ENCODE measurements at regions not wholly inside any gene's neighbourhood (a gene's known extent, or its start where the extent isn't known, plus 50 kb on each side); places are given as distances from the start of the nearest gene placed in this dataset.

GRCh38 chr1:239730378-239730777 is 344.0 kb downstream of the CHRM3 start:
- DNase-seq, result no peak

- no peak for DNase-seq
These were observed 344.8 kb downstream of the CHRM3 start for GRCh38 chr1:239731082-239731748.

GRCh38 chr1:239732770-239733169 is 346.4 kb downstream of the CHRM3 start:
- DNase-seq, result no peak

DNA sequence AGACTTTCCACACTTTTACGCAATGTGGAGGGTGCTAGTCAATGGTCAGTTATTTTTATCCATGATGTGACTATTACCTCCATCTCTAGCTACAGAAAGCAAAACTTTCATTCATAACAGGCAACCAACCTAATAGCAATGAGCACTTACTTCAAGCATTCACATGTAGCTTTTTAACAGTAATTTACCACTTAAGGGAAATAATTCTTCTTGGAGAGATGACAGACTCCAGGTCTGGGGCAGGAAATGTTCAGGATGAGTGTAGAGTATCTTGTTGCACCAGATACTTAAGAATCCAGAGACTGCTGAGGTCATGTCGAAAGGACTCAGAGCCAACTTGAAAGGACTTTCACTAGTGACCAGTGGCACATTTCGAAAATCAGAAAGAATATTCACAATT is 347.6 kb downstream of the CHRM3 start:
- no peak for DNase-seq

DNA sequence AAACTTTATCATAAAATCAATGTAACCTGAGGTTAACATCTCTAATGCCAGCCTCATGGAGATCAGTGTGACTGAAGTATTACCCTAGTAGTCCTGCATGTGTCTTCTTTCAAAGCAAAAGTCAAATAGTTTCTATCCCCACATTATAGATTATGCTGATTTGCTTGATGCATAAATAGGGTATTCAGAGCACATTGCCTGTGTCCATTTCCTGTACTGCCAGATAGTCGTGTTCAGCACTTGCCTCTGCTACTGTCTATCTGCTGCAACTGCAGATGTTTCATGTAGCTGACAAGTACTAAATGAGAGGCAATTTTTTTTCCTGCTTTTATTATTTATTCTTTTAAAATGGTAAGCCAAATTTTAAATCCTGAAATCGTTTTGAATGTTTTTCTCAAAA is 348.7 kb downstream of the CHRM3 start:
- no peak for DNase-seq

DNA sequence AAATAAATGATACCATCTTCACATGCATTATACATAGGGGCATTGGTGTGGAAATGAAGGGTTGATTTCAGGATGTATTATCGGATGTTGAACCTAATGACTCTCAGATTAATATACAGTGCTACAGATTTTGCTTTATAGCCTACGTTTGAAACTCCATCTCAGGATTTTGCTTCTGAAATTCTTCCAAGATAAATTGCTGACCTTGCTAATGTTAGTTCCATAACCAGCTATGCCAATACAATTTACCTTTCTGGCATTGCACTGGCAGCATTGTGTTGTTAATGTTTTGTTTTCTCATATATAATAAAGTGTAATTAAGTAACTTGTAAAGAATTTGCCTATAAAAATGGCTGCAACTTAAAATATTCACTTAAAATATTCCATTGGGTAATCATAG is 350.1 kb downstream of the CHRM3 start:
- DNase-seq, result no peak

GRCh38 chr1:239739375-239739774 is 352.3 kb upstream of the FMN2 start:
- DNase-seq, result no peak

DNA sequence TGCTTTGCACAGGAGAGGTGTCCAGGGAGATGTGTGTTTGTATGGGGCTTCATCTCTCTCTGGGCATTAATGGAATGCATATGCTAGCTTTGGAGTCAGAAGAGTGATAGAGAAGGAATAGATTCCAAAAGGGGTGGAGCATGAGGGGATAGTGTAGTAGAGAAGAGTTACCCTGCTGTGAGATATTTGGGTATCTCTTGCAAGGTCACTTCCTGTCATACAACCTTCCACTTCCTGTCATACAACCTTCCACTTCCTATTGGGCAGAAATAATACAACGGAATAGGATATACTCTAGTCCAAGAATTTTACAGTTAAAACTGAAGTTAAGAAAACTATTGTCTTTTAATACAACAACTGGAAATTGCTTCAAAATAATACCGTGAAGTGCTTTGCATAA is 351.8 kb upstream of the FMN2 start:
- DNase-seq, result no peak

DNA sequence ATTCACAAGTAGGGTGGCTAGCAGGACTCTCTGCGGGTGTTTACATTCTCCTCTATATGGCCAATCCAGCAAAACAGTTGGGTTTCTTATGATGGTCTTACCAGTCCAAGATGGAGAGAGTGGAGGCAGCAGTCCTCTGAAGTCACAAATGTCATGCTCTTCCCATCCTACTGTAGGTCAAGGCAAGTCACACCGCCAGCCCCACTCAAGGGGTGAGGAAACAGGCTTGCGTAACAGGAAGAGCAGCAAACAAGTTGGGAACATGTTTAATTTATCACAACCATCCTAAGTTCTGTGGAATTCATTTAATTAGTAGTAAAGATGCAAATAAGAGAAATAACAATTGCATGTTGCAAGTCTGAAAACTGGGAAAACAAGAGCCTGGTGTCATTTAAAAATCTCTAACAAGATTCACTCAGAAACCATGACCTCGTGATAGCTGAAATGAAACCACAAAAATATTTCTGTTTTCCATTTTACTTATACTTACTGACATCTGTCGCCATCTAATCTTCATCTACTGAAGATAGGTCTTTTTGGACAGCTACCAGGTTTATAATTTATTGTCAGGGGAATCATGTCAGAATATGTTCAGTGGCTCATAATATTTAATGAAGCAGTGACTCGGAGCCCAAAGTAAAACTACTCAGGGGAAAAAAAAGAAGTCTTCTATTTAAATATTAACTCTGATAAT is 349.1 kb upstream of the FMN2 start:
- DNase-seq, result no peak

- no peak for DNase-seq
These were observed 346.8 kb upstream of the FMN2 start for GRCh38 chr1:239744851-239745250.

GRCh38 chr1:239755107-239755912 is 336.4 kb upstream of the FMN2 start:
- no peak for DNase-seq

GRCh38 chr1:239757716-239758115 is 334.0 kb upstream of the FMN2 start:
- DNase-seq, result no peak

GRCh38 chr1:239758756-239759155 is 332.9 kb upstream of the FMN2 start:
- no peak for DNase-seq

GRCh38 chr1:239761509-239761908 is 330.2 kb upstream of the FMN2 start:
- DNase-seq, result no peak

GRCh38 chr1:239763850-239764249 is 327.8 kb upstream of the FMN2 start:
- no peak for DNase-seq

DNA sequence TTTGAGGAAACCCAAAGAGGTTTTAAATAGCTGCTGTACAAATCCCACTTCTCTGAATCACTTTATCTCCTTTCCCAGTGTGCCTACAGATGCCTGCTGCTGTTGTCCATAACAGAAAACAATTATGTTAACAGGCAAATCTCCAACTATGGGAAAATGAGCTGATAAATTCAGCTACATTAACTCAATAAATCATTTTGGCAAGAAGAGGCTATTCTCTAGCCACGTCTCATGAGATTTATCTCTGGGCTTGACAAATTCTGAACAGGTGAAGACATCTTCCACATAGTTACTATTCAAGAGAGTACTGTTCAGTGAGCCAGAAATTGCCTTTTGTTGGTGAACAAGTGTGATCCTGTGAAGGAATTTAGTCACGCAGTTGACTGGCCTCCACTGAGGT is 327.1 kb upstream of the FMN2 start:
- no peak for DNase-seq

DNA sequence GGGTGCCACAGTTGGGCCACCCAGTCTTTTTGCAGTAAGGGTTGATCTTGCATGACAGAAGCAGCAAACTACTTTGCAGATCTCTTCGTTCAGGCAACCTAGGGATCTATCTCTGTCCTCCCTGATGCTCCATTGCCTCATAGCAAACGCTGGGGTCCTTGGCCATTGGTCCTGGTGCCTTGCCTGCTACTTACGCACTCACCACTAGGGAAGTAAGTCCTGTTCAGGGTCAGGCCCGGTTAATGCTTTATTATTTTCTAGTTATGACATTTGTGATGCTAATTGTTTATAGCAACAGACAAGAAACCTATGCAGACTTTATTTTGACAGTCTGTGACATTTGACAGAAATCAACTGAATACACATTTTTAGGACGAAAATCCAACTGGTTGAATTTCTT is 326.5 kb upstream of the FMN2 start:
- no peak for DNase-seq

GRCh38 chr1:239771550-239771949 is 320.1 kb upstream of the FMN2 start:
- DNase-seq, result no peak

GRCh38 chr1:239772446-239772845 is 319.2 kb upstream of the FMN2 start:
- DNase-seq, result no peak

GRCh38 chr1:239775466-239775865 is 316.2 kb upstream of the FMN2 start:
- no peak for DNase-seq

DNA sequence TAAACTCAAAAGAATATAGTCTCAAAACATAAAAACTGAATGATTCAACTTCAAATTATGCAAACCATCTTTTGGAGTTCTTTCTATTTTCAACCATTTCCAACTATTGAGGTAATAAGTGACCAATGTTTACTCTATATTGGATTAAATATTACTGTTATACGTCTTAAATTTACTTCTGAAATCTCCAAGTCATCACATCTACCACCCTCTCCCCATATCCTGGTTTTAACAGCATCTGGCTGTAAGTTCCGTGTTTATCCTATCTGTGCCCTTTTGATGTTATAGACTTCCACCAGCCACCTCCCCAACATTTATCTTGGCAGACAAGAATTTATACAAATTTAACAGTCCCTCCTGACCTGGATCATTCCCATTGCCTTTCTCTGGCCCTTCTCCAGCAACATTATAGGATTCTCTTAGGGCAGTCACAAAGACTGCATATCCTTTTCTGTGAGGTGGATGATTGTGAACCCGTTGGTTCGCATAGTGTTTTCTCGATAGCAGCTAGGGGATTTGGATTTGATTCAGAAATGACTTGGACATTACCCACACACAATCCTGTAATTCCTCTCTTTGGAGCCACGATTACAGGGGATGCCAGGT is 313.4 kb upstream of the FMN2 start:
- DNase-seq, result no peak

- DNase-seq, result no peak
These were observed 311.7 kb upstream of the FMN2 start for GRCh38 chr1:239779962-239780361.

GRCh38 chr1:239784896-239785295 is 306.8 kb upstream of the FMN2 start:
- DNase-seq, result no peak

Measured in renal pelvis (tissue), 1 donor.